Psoas muscle (tissue), 7 donors: ENCODE measurements at regions not wholly inside any gene's neighbourhood (a gene's known extent, or its start where the extent isn't known, plus 50 kb on each side); places are given as distances from the start of the nearest gene placed in this dataset.

ENCODE experiments used
- ATAC-seq, 4 donors: fragments of 200-7000 bp; cut with Tn5 transposase; one replicate each; pipeline ENCODE4 v1.9.1; 2020; ENCODE audit warnings: moderate library complexity in 3 of 4, mild to moderate bottlenecking in 2 of 4
- DNase-seq, 2 donors: peaks; one replicate each; pipeline ENCODE4 v3.0.0-alpha.2; 2020
- H3K27ac ChIP-seq: fragments of 200-600 bp; one replicate; pipeline ENCODE4 v1.8.0; 2022
- H3K27me3 ChIP-seq, 3 donors: fragments of 200-600 bp in 1 of 3; one replicate each; pipeline versions ENCODE4 v1.6.1 to v1.8.0; 2013 to 2022; ENCODE audit warnings: low read length in 2 of 3, mild to moderate bottlenecking in 2 of 3, moderate library complexity in 1 of 3; ENCODE audit not compliant: insufficient read depth in 3 of 3
- H3K36me3 ChIP-seq, 2 donors: fragments of 200-600 bp in 1 of 2; one replicate each; pipeline versions ENCODE4 v1.6.1 to v1.8.0; 2013 to 2022; ENCODE audit warnings: low read depth in 1 of 2, mild to moderate bottlenecking in 1 of 2, moderate library complexity in 1 of 2; ENCODE audit not compliant: insufficient read depth in 1 of 2
- H3K4me1 ChIP-seq: fragments of 200-600 bp; one replicate; pipeline ENCODE4 v1.8.0; 2022
- H3K4me3 ChIP-seq: fragments of 200-600 bp; one replicate; pipeline ENCODE4 v1.8.0; 2022; ENCODE audit warnings: mild to moderate bottlenecking
- H3K9me3 ChIP-seq: fragments of 200-600 bp; one replicate; pipeline ENCODE4 v1.8.0; 2022
- CTCF ChIP-seq: fragments of 200-600 bp; IDR thresholded peaks from one replicate; pipeline ENCODE4 v1.8.0; 2022; ENCODE audit warnings: antibody characterized with exemption
- WGBS, 3 donors: extraction: QIAGEN DNeasy Blood & Tissue Kit; methylation state at CpG; one replicate each; pipeline versions ENCODE4 v1.1.6 to v1.1.7; 2013; 5-methylcytosine and 5-hydroxymethylcytosine counted together
- intact Hi-C, 2 donors: fragments of 100-400 bp; cut with DNase I; formaldehyde crosslinking; loops; one replicate each; pipeline versions ENCODE4 v1.11.0 to v1.14.2; 2022
- donor health status: healthy with polysubstance abuse.
- donor health status: DM: no; HTN: no; CAD: no; lungs with moderate emphysema.
- donor health status: Bipolar disorder and iron deficiency.
- donor health status: healthy.
- donor health status: DM: yes; HTN: yes; CAD: no.
- donor health status: DM: no; HTN: no; CAD: no.
- donor health status: DM: yes; HTN: yes; CAD: no.

GRCh38 chr4:123345137-123345934 lies 51.3 kb upstream of the SPRY1 start:
- H3K4me1 ChIP-seq, result peaks cover 9% of the 10 kb centered on the region
- 17 to 38% (median 25%) methylated on average over 9 of the region's 9 CpGs for WGBS, 3 donors
- TF ChIP-seq CTCF, result no peak
- no peak for DNase-seq
- no peak overlapping the region for H3K27ac ChIP-seq
- H3K36me3 ChIP-seq, result no peaks in the 10 kb centered on the region
- no peaks in the 10 kb centered on the region for H3K27me3 ChIP-seq
- H3K9me3 ChIP-seq, result no peaks in the 10 kb centered on the region
- ATAC-seq, result peak in 2 of 4 donors; percentile 18 to 48
- intact Hi-C loops, result no loop called here
- peak overlapping the region; percentile 35 for H3K4me3 ChIP-seq

- 23 to 38% (median 29%) methylated on average over 3 of the region's 3 CpGs for WGBS, 3 donors
- intact Hi-C loops, result no loop called here
- no peak for DNase-seq
- no peak for ATAC-seq
- Histone ChIP-seq H3K4me1 (peaks cover 9% of the 10 kb centered on the region), H3K4me3 (peak overlapping the region; percentile 35), H3K9me3 (no peaks in the 10 kb centered on the region), H3K27ac (no peak overlapping the region), H3K27me3 (no peaks in the 10 kb centered on the region), H3K36me3 (no peaks in the 10 kb centered on the region)
- no peak for TF ChIP-seq CTCF
These were observed 50.7 kb upstream of the SPRY1 start for GRCh38 chr4:123345935-123346300.

- no peak overlapping the region for H3K27ac ChIP-seq
- DNase-seq, result no peak
- no peaks in the 10 kb centered on the region for H3K27me3 ChIP-seq
- intact Hi-C loops, result no loop called here
- no peaks in the 10 kb centered on the region for H3K9me3 ChIP-seq
- TF ChIP-seq CTCF, result no peak
- H3K4me3 ChIP-seq, result peak overlapping the region; percentile 35
- H3K36me3 ChIP-seq, result no peaks in the 10 kb centered on the region
- ATAC-seq, result peak; percentile 36 to 67 (median 56)
- H3K4me1 ChIP-seq, result peaks cover 9% of the 10 kb centered on the region
- WGBS, 3 donors, result 22 to 38% (median 34%) methylated on average over 7 of the region's 7 CpGs
These were observed 50.2 kb upstream of the SPRY1 start for GRCh38 chr4:123346330-123346940.
